ENCODE measurements at regions not wholly inside any gene's neighbourhood (a gene's known extent, or its start where the extent isn't known, plus 50 kb on each side); places are given as distances from the start of the nearest gene placed in this dataset.
A peak's percentile ranks its signal among the peaks of the same experiment; 100 is the strongest.

DNA sequence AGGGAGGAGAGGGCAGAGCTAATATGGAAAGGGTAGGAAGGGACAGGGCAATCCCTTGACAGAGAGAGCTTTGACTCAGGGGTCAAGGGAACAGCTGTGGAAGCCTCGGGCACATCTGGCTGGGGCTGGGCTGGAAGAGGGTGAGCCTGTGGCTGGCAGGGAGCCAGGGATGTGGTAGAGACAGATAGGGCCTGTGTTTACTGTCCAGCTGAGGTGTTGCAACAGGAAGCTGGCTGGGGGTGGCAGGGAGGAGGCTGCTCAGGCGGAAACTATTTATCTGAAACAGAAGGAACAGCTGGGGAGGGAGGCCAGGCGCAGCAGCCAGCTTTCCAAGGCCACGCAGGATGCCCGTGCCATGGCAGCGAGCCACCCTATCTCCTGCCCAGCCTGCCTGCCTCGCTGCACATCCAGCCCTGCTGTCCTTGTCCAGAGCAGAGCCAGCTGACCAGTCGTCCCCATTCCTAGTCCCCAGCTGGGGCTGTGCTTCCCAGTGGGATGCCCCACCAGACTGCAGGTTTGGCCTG is 264.7 kb downstream of the CYP26B1 start (continued):
- TF ChIP-seq, protein P1, sequence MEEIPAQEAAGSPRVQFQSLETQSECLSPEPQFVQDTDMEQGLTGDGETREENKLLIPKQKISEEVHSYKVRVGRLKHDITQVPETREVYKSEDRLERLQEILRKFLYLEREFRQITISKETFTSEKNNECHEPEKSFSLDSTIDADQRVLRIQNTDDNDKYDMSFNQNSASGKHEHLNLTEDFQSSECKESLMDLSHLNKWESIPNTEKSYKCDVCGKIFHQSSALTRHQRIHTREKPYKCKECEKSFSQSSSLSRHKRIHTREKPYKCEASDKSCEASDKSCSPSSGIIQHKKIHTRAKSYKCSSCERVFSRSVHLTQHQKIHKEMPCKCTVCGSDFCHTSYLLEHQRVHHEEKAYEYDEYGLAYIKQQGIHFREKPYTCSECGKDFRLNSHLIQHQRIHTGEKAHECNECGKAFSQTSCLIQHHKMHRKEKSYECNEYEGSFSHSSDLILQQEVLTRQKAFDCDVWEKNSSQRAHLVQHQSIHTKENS (CRISPR knock-in tag; IDR thresholded peaks at IDR 0.05), result no peak
- TF ChIP-seq ZNF282 (CRISPR knock-in tag; IDR thresholded peaks at IDR 0.05) (no peak), ZBED1 (IDR thresholded peaks at IDR 0.05) (peak; percentile 75; the same call in 1 of the 2 replicates), ZNF561 (CRISPR knock-in tag; conservative IDR thresholded peaks at IDR 0.05) (no peak), HMBOX1 (IDR thresholded peaks at IDR 0.05) (no peak), CBX5 (IDR thresholded peaks at IDR 0.05; ENCODE audit: borderline replicate concordance, low read depth) (peak; percentile 68; the same call in 1 of the 2 replicates), MBD2 (IDR thresholded peaks at IDR 0.05; ENCODE audit: borderline replicate concordance, low read depth) (peak; percentile 64; the same call in 1 of the 2 replicates), ZBTB7A (IDR thresholded peaks at IDR 0.05; ENCODE audit: borderline replicate concordance, control insufficient read depth, low read depth, low read length) (no peak), PURB (CRISPR knock-in tag; IDR thresholded peaks at IDR 0.05; ENCODE audit: low read depth) (no peak), RFX5 (IDR thresholded peaks at IDR 0.05; ENCODE audit: low read depth, low read length) (no peak), ID3 (CRISPR knock-in tag; IDR thresholded peaks at IDR 0.05) (no peak), ID3 (tag; IDR thresholded peaks at IDR 0.05) (peak; percentile 57; the same call in 1 of the 2 replicates), SREBF1 (IDR thresholded peaks at IDR 0.05; ENCODE audit: borderline replicate concordance, low read depth, low read length) (no peak), PHF20 (IDR thresholded peaks at IDR 0.05; ENCODE audit: partially characterized antibody) (no peak), GABPA (tag; conservative IDR thresholded peaks at IDR 0.05; ENCODE audit: low read depth) (peak; percentile 88)
- TF ChIP-seq, protein P2, sequence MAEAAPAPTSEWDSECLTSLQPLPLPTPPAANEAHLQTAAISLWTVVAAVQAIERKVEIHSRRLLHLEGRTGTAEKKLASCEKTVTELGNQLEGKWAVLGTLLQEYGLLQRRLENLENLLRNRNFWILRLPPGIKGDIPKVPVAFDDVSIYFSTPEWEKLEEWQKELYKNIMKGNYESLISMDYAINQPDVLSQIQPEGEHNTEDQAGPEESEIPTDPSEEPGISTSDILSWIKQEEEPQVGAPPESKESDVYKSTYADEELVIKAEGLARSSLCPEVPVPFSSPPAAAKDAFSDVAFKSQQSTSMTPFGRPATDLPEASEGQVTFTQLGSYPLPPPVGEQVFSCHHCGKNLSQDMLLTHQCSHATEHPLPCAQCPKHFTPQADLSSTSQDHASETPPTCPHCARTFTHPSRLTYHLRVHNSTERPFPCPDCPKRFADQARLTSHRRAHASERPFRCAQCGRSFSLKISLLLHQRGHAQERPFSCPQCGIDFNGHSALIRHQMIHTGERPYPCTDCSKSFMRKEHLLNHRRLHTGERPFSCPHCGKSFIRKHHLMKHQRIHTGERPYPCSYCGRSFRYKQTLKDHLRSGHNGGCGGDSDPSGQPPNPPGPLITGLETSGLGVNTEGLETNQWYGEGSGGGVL (CRISPR knock-in tag; IDR thresholded peaks at IDR 0.05), result no peak
- TF ChIP-seq, protein P3, sequence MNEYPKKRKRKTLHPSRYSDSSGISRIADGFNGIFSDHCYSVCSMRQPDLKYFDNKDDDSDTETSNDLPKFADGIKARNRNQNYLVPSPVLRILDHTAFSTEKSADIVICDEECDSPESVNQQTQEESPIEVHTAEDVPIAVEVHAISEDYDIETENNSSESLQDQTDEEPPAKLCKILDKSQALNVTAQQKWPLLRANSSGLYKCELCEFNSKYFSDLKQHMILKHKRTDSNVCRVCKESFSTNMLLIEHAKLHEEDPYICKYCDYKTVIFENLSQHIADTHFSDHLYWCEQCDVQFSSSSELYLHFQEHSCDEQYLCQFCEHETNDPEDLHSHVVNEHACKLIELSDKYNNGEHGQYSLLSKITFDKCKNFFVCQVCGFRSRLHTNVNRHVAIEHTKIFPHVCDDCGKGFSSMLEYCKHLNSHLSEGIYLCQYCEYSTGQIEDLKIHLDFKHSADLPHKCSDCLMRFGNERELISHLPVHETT (CRISPR knock-in tag; conservative IDR thresholded peaks at IDR 0.05 in 1 of 2, IDR thresholded peaks at IDR 0.05 in 1 of 2), result peak in 1 of 2 experiments; percentile 95; a peak in 2 of 4 replicates

Data from K562 (cell line).